ENCODE measurements at regions not wholly inside any gene's neighbourhood (a gene's known extent, or its start where the extent isn't known, plus 50 kb on each side); places are given as distances from the start of the nearest gene placed in this dataset.

DNA sequence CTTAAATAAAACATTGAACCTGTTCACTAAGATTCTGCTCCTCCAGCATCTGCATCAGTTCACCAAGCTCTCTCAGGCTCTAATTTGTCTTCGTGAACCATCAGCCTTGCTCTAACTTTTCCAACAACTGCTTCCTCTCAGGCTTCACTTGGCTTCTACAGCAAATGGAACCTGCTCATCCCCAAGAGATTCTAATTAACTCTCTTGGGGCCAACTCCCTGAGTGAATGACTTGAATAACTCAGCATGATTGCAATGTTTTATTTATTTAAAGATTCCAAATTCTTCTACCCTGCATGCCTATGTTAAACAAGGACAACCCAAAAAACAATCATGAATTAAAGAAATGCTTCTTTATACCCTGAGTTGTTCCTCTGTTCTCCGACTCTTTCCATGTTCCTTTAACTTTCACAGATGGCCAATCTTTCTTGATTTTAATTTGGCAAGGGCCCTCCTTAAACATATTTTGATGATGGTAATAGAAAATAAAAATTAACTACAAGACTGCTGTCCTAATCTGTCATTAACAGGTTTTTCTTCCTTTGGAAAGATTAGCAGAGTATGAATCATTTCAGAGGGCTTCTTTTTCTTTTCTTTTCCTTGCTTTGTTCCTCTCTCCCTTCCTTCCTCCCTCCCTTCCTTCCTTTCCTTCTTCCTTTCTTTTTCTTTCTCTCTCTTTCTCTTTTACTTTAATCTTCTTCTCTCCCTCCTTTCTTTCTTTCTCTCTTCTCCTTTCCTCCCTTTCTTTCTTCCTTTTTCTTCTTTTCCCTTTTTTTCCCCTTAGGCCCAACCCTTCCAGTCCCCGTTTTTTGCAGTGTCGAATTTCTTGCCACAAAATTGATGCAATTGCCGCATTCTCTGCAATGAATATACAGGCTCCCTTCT lies 195.0 kb upstream of the RHOBTB1 start:
- Histone ChIP-seq H4K8ac (ENCODE audit: low read depth in 2 of 2, low read length in 2 of 2) (no peak overlapping the region; a peak in 1 of 4 replicates), H4K5ac (ENCODE audit: low read depth, low read length) (no peak overlapping the region; the same call in 1 of the 2 replicates), H2BK120ac (ENCODE audit: low read depth, low read length) (peak overlapping the region; percentile 80), H3K79me1 (ENCODE audit: low read depth in 1 of 2, low read length in 2 of 2) (no peaks in the 10 kb centered on the region), H3K18ac (ENCODE audit: low read depth, low read length) (peak overlapping the region; percentile 41; the same call in 1 of the 2 replicates), H3K4me3 (ENCODE audit: insufficient read depth, low read depth, low read length) (no peak overlapping the region), H3K4me2 (ENCODE audit: low read depth, low read length) (no peak overlapping the region), H3K9me1 (ENCODE audit: insufficient read depth, low read length) (peaks cover 11% of the 10 kb centered on the region), H2AK9ac (replicated peaks; ENCODE audit: low read depth, low read length, poor library complexity) (no peak overlapping the region), H4K91ac (ENCODE audit: insufficient read depth, low read depth, low read length) (peak overlapping the region; percentile 69; the same call in 1 of the 2 replicates), H2AK5ac (ENCODE audit: low read depth, low read length) (no peak overlapping the region; the same call in 1 of the 2 replicates), H3K4ac (ENCODE audit: low read depth, low read length) (peak overlapping the region; percentile 65), H2AFZ (replicated peaks; ENCODE audit: low read length, poor library complexity) (peak overlapping the region; percentile 75), H3K4me1 (ENCODE audit: control insufficient read depth, insufficient read depth, low read length) (peaks cover 15% of the 10 kb centered on the region), H3K9me3 (ENCODE audit: control insufficient read depth, insufficient read depth, low read length) (no peaks in the 10 kb centered on the region), H3K27ac (ENCODE audit: insufficient read depth, low read length) (no peak overlapping the region), H4K20me1 (ENCODE audit: insufficient read depth, low read length) (no peaks in the 10 kb centered on the region), H3K14ac (replicated peaks; ENCODE audit: low read depth, low read length) (peak overlapping the region; percentile 83), H3K56ac (ENCODE audit: extremely low read depth, insufficient read depth, low read length) (no peak overlapping the region), H3K36me3 (ENCODE audit: control insufficient read depth, insufficient read depth, low read length) (no peaks in the 10 kb centered on the region), H3K9ac (ENCODE audit: low read depth, low read length) (no peak overlapping the region), H3K23ac (ENCODE audit: low read depth, low read length) (peak overlapping the region; percentile 63; the same call in 1 of the 2 replicates), H2BK20ac (ENCODE audit: low read depth, low read length) (peak overlapping the region; percentile 93), H2BK15ac (ENCODE audit: low read depth, low read length) (0 out of 3 replicates have a peak overlapping the region, but pooled peaks have one; percentile 42), H2BK5ac (ENCODE audit: low read depth, low read length, poor library complexity, severe bottlenecking) (no peak overlapping the region), H3K27me3 (ENCODE audit: control insufficient read depth, insufficient read depth, low read length) (no peaks in the 10 kb centered on the region)
- TF ChIP-seq, protein P1, sequence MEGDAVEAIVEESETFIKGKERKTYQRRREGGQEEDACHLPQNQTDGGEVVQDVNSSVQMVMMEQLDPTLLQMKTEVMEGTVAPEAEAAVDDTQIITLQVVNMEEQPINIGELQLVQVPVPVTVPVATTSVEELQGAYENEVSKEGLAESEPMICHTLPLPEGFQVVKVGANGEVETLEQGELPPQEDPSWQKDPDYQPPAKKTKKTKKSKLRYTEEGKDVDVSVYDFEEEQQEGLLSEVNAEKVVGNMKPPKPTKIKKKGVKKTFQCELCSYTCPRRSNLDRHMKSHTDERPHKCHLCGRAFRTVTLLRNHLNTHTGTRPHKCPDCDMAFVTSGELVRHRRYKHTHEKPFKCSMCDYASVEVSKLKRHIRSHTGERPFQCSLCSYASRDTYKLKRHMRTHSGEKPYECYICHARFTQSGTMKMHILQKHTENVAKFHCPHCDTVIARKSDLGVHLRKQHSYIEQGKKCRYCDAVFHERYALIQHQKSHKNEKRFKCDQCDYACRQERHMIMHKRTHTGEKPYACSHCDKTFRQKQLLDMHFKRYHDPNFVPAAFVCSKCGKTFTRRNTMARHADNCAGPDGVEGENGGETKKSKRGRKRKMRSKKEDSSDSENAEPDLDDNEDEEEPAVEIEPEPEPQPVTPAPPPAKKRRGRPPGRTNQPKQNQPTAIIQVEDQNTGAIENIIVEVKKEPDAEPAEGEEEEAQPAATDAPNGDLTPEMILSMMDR (conservative IDR thresholded peaks at IDR 0.05; ENCODE audit: low read depth, low read length), result no peak
- TF ChIP-seq RFX5 (IDR thresholded peaks at IDR 0.05; ENCODE audit: low read depth, low read length), result no peak
- no peak for TF ChIP-seq POLR2A (IDR thresholded peaks at IDR 0.05; ENCODE audit: low read depth, low read length)
- TF ChIP-seq CEBPB (IDR thresholded peaks at IDR 0.05; ENCODE audit: low read depth, low read length), result no peak
- no peak for TF ChIP-seq FOS (IDR thresholded peaks at IDR 0.05; ENCODE audit: low read depth, low read length)
- TF ChIP-seq MAFK (IDR thresholded peaks at IDR 0.05; ENCODE audit: low read depth, low read length), result no peak
- TF ChIP-seq CHD1 (IDR thresholded peaks at IDR 0.05; ENCODE audit: low read depth, low read length), result no peak
- no peak for TF ChIP-seq RAD21 (IDR thresholded peaks at IDR 0.05; ENCODE audit: low read length)
- TF ChIP-seq MAZ (IDR thresholded peaks at IDR 0.05; ENCODE audit: borderline replicate concordance, low read depth, low read length), result no peak
- TF ChIP-seq SMC3 (IDR thresholded peaks at IDR 0.05; ENCODE audit: low read depth, low read length), result no peak
- TF ChIP-seq, protein P2, sequence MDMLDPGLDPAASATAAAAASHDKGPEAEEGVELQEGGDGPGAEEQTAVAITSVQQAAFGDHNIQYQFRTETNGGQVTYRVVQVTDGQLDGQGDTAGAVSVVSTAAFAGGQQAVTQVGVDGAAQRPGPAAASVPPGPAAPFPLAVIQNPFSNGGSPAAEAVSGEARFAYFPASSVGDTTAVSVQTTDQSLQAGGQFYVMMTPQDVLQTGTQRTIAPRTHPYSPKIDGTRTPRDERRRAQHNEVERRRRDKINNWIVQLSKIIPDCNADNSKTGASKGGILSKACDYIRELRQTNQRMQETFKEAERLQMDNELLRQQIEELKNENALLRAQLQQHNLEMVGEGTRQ (IDR thresholded peaks at IDR 0.05; ENCODE audit: low read depth, low read length), result no peak
- TF ChIP-seq MXI1 (IDR thresholded peaks at IDR 0.05; ENCODE audit: borderline replicate concordance, low read depth, low read length), result no peak
- no peak for TF ChIP-seq RCOR1 (IDR thresholded peaks at IDR 0.05; ENCODE audit: insufficient replicate concordance, low read length)
- TF ChIP-seq, protein P3, sequence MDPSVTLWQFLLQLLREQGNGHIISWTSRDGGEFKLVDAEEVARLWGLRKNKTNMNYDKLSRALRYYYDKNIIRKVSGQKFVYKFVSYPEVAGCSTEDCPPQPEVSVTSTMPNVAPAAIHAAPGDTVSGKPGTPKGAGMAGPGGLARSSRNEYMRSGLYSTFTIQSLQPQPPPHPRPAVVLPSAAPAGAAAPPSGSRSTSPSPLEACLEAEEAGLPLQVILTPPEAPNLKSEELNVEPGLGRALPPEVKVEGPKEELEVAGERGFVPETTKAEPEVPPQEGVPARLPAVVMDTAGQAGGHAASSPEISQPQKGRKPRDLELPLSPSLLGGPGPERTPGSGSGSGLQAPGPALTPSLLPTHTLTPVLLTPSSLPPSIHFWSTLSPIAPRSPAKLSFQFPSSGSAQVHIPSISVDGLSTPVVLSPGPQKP (IDR thresholded peaks at IDR 0.05; ENCODE audit: borderline replicate concordance, low read depth, low read length), result no peak
- ChIA-PET CTCF (no interaction called here), POLR2A (ENCODE audit: unreplicated experiment) (interaction anchor here (0.5 kb wide), 1 partner anchor 451 kb away, joined by 3 read pairs; no protein-coding TSS in a partner anchor)
- ATAC-seq (ENCODE audit: low read depth), result peak; percentile 52
- no TSS peak for BruUV-seq (replicated peaks)
- no peak for DNase-seq
- WGBS, 2 experiments (ENCODE audit: extremely low coverage in 2 of 2, insufficient read length in 1 of 2), result 100% methylated on average over 3 of the region's 5 CpGs; no CpG with 5 or more reads in 1 of the 2 experiments
- dilution Hi-C loops (cut with HindIII; ENCODE audit: low sequenced_read_pairs, unreplicated experiment), result no loop called here
- in situ Hi-C loops (cut with MboI; ENCODE audit: low sequenced_read_pairs), result no loop called here
- intact Hi-C loops (cut with micrococcal nuclease), result loop anchor here (5.0 kb wide), 1 partner anchor 177 kb away; no protein-coding TSS in a partner anchor
